T-helper 2 cell treated with Interferon-gamma antibody and Interleukin-4, amounts not matched to agents 5 μg/mL and 100 μg/mL, for 36 hours (primary cell): ENCODE measurements at regions not wholly inside any gene's neighbourhood (a gene's known extent, or its start where the extent isn't known, plus 50 kb on each side); places are given as distances from the start of the nearest gene placed in this dataset.

Source experiments
- DNase-seq: peaks from one replicate; pipeline ENCODE4 v3.0.0; 2021; ENCODE audit warnings: low spot score
- H3K27ac Mint-ChIP-seq: one replicate; pipeline ENCODE4 v1.8.0; 2021; ENCODE audit warnings: mild to moderate bottlenecking, mixed read lengths
- H3K27me3 Mint-ChIP-seq: one replicate; pipeline ENCODE4 v1.8.0; 2021; ENCODE audit warnings: low read depth, mixed read lengths
- H3K36me3 Mint-ChIP-seq: one replicate; pipeline ENCODE4 v1.8.0; 2021; ENCODE audit warnings: low read depth, mixed read lengths
- H3K4me1 Mint-ChIP-seq: one replicate; pipeline ENCODE4 v1.8.0; 2021; ENCODE audit warnings: low read depth, mixed read lengths
- H3K4me3 Mint-ChIP-seq: one replicate; pipeline ENCODE4 v1.8.0; 2022; ENCODE audit warnings: mild to moderate bottlenecking, moderate library complexity, mixed read lengths
- H3K9me3 Mint-ChIP-seq: one replicate; pipeline ENCODE4 v1.8.0; 2021; ENCODE audit warnings: mixed read lengths

DNA sequence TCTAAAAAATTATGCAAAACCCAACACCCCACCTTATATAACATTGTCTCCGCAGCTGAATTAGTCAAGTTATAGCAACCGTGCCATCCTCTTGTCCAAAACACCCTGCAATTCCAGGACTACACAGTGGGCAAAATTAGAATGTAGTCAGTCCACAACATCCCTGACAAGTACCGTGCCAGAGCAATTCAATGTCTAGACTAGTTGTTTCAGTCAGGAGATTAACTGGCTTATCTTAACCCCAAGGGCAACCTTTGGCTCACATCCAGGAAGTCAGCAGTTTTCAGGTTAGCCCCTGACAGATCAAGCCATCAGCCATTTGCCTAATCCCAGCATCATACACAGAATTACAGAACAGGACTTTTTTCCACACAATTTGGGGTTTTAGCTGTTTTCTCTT, 240.8 kb upstream of the TMEM161B start:
- Mint-ChIP-seq H3K36me3 (no peaks in the 10 kb centered on the region), H3K27ac (no peak overlapping the region), H3K4me3 (no peak overlapping the region), H3K27me3 (peaks cover 22% of the 10 kb centered on the region), H3K9me3 (no peaks in the 10 kb centered on the region), H3K4me1 (no peaks in the 10 kb centered on the region)
- DNase-seq, result no peak

DNA sequence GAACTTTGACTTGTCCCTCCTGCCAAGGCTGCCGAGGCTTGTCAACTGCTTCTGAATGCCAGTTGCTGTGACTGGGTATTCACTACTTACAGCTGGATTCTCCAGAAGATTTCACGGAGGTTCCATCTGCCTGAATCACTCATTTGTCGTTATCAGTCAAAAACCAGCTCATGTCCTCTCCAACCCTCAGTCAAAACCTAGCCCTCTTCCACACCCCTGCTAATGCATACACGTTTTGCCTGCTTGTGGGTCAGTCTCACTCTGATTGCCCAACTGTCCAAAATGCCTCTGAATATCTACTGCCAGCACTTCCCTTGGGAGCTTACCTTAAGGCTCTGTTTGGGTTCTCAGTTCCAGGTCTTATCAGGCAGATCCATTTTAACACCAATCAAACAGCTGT, 238.6 kb upstream of the TMEM161B start:
- Mint-ChIP-seq H3K4me1 (peaks cover 10% of the 10 kb centered on the region), H3K36me3 (no peaks in the 10 kb centered on the region), H3K9me3 (no peaks in the 10 kb centered on the region), H3K4me3 (no peak overlapping the region), H3K27me3 (peaks cover 22% of the 10 kb centered on the region), H3K27ac (no peak overlapping the region)
- no peak for DNase-seq

DNA sequence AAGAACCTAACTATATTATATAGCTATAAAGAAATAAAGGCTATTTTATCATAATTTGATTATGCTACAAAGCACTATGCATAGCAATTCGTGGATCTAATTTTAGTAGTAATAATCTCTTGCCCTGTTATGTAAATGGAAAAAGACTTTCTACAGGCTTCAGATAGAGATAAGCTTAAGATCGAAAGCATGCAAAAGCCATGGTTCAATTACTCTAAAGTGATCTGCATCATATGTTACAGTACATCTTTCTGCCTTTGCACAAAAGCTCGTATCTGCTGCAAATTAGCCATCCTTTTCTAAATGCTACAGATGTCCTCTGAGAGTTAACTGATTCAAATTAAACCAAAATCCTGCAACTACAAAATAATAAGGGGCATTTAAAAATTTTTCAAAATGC, 234.8 kb upstream of the TMEM161B start:
- Mint-ChIP-seq H3K27ac (no peak overlapping the region), H3K4me3 (peak overlapping the region; percentile 92), H3K9me3 (no peaks in the 10 kb centered on the region), H3K27me3 (peaks cover 17% of the 10 kb centered on the region), H3K36me3 (no peaks in the 10 kb centered on the region), H3K4me1 (peaks cover 17% of the 10 kb centered on the region)
- no peak for DNase-seq

DNA sequence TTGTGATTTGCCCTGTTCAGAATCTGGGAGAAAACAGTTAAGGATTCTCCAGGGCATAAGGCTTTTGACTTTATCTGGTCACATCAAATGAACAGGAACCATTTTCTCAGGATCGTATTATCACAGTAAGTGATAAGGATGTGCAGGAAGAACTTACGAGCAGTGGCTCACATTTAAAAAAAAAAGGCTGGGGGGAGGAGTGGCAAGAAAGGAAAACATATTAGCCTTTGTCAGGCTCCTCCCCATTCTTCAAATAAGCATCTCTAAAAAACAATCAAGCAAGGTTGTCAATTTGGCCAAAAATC, 234.3 kb upstream of the TMEM161B start:
- no peaks in the 10 kb centered on the region for H3K9me3 Mint-ChIP-seq
- no peak for DNase-seq
- peak overlapping the region; percentile 92 for H3K4me3 Mint-ChIP-seq
- H3K4me1 Mint-ChIP-seq, result peaks cover 17% of the 10 kb centered on the region
- no peaks in the 10 kb centered on the region for H3K36me3 Mint-ChIP-seq
- peak overlapping the region; percentile 94 for H3K27ac Mint-ChIP-seq
- H3K27me3 Mint-ChIP-seq, result peaks cover 13% of the 10 kb centered on the region

DNA sequence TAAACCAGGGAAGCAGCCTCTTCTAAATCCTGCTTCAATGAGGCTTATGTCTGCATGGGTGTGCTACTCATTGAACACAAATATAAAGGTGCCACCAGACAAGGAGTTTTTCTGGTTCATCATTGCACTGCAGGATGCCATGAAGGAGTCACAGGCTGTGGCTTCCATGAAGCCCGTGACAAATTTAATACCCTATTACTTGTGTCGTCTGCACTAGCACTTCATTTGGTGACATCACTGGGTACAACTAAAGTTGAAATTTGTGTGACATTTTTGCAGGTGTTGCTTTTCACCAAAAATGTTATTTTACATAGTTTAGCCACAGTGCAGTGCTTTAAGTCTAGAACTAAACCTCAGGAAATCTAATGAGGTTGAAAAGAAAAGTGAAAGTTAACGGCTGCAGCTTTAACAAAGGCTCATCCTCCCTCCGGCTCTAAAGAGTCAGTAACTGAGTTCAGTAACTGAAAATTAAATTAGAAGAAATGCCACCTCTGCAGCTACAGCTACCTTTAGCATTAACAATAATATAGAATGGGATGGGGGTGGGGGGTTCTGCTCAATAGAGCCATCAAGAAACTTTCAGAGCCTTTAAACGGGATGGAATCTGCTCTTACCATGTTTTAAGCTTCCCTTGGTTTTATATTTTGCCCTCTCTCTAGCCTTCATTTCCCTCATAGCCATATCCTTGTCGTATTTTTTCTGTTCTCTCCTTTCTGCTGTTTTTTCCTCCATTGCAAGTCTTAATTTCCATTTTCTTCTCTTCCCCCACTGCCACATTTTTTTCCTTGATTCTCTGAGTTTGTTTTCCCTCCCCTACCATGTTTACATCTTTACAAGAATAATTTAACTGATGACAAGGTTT, 233.8 kb upstream of the TMEM161B start:
- Mint-ChIP-seq H3K9me3 (no peaks in the 10 kb centered on the region), H3K27me3 (peaks cover 10% of the 10 kb centered on the region), H3K4me1 (peaks cover 17% of the 10 kb centered on the region), H3K27ac (peak overlapping the region; percentile 94), H3K36me3 (no peaks in the 10 kb centered on the region), H3K4me3 (peak overlapping the region; percentile 92)
- peak; percentile 6 for DNase-seq

DNA sequence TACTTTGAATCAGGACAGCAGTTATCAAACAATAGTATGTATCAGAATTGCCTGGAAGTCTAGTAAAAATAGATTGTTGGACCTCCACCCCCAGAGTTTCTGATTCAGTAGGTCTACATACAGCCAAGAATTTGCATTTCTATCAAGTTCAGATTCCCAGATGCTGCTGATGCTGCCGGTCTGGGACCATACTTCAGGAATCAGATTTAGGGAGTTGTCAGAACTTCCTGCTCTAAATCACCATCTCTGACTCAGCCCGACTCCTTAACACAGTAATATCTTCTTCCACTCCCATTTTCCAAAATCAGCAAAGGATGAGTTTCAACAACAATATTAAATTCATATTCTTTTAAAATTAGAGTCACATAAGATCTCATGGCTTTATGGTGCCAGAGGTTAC, 227.2 kb upstream of the TMEM161B start:
- Mint-ChIP-seq H3K9me3 (no peaks in the 10 kb centered on the region), H3K4me1 (no peaks in the 10 kb centered on the region), H3K4me3 (no peak overlapping the region), H3K27ac (no peak overlapping the region), H3K36me3 (no peaks in the 10 kb centered on the region), H3K27me3 (peaks cover 17% of the 10 kb centered on the region)
- no peak for DNase-seq

DNA sequence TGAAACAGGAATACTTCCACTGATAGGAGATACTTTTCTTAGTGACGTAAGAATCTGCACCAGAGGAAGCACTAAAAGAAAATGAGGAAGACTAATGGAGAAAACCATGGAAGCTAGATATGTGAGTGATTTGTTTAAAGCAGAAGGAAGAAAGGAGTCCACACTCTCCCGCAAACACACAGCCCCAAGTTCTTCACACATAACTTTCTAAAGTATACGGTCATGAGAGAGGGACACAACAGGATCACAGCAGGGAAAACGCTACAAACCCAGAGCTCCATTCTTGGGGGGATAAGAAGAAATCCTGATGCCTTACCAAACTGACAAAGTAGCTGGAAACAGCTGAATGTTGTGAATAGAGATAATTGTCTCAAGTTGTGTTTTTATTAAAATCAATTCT, 222.2 kb upstream of the TMEM161B start:
- no peak overlapping the region for H3K4me3 Mint-ChIP-seq
- H3K27me3 Mint-ChIP-seq, result peaks cover 14% of the 10 kb centered on the region
- H3K36me3 Mint-ChIP-seq, result no peaks in the 10 kb centered on the region
- no peaks in the 10 kb centered on the region for H3K4me1 Mint-ChIP-seq
- H3K9me3 Mint-ChIP-seq, result no peaks in the 10 kb centered on the region
- no peak overlapping the region for H3K27ac Mint-ChIP-seq
- DNase-seq, result no peak

DNA sequence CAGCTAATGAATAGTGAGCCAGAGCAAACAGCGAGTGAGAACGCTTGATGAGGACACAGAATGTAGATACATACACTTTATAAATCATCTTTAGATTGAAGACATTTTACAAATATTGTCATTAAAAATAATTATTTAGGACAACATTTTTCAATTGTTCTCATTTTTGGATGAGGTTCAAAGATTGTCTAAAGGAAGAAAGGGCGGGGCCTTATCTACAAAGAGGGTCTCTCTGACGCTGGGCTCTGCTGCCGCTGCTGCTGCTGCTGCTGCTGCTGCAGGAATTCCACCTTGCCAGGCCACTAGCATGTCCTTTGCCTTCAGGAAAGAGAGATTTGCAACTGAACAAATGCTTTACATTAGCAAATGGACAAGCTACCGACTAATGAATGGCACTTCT, 220.7 kb upstream of the TMEM161B start:
- H3K27ac Mint-ChIP-seq, result no peak overlapping the region
- H3K9me3 Mint-ChIP-seq, result no peaks in the 10 kb centered on the region
- no peak for DNase-seq
- H3K36me3 Mint-ChIP-seq, result no peaks in the 10 kb centered on the region
- no peaks in the 10 kb centered on the region for H3K4me1 Mint-ChIP-seq
- no peak overlapping the region for H3K4me3 Mint-ChIP-seq
- peaks cover 10% of the 10 kb centered on the region for H3K27me3 Mint-ChIP-seq

DNA sequence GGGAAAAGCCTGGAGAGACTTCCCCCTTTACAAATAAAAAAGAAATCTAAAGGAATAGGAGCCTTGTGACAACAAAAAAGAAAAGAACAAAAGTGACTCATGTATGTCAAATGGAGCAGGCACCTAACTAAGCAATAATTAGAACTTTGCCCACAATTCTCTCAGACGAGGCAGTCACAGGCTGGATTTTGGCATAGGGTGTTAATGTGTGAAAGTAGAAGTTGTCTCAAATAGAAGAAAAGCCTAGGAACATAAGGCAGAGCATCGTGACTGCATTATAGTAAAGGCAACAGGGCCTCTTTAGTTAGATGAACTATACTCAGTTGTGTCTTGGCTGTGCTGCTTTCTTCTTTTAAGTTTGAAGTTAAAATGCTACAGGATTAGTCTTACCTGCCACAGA, 219.9 kb upstream of the TMEM161B start:
- H3K27ac Mint-ChIP-seq, result no peak overlapping the region
- no peaks in the 10 kb centered on the region for H3K36me3 Mint-ChIP-seq
- H3K4me1 Mint-ChIP-seq, result no peaks in the 10 kb centered on the region
- no peaks in the 10 kb centered on the region for H3K9me3 Mint-ChIP-seq
- peaks cover 10% of the 10 kb centered on the region for H3K27me3 Mint-ChIP-seq
- H3K4me3 Mint-ChIP-seq, result no peak overlapping the region
- DNase-seq, result no peak

DNA sequence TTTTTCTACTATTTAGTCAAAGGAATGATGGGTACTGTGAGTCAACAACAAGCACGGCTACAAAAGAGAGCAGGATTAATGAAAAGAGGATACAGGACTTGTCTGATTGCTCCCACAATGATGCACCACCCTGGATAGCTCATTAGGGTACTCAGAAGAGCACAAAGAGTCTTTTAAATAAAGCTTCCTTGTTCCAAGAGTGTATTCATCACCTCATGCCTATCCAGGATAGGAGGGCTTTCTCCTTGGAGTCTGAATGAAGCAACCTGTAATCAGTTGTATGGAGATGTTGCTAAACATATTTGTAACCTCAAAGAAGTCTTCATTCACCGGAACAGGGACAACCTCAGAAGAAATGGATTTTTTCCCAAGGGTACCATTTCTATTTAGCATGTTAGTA, 219.5 kb upstream of the TMEM161B start:
- Mint-ChIP-seq H3K9me3 (no peaks in the 10 kb centered on the region), H3K4me1 (no peaks in the 10 kb centered on the region), H3K4me3 (no peak overlapping the region), H3K27me3 (peaks cover 10% of the 10 kb centered on the region), H3K27ac (no peak overlapping the region), H3K36me3 (no peaks in the 10 kb centered on the region)
- no peak for DNase-seq

DNA sequence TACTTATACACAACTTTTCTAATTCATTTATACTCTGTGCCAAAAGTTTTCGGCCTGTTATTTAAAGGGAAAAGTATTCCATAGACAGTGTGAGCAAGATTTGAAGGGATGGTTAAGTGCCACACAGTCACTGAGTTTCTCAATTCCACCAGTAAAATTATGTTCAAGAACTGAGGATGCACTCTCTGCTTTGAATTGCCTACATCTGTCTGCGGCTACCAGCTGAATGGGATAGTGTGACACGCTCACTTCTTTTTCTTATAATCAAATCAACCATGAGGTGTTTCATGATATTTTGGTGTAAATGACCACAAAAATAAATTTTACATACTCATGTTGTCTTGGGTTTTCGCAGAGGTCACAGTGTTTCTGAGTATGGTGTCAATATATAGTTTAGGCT, 218.4 kb upstream of the TMEM161B start:
- Mint-ChIP-seq H3K4me1 (no peaks in the 10 kb centered on the region), H3K36me3 (no peaks in the 10 kb centered on the region), H3K27ac (no peak overlapping the region), H3K9me3 (no peaks in the 10 kb centered on the region), H3K27me3 (peaks cover 7% of the 10 kb centered on the region), H3K4me3 (no peak overlapping the region)
- no peak for DNase-seq

DNA sequence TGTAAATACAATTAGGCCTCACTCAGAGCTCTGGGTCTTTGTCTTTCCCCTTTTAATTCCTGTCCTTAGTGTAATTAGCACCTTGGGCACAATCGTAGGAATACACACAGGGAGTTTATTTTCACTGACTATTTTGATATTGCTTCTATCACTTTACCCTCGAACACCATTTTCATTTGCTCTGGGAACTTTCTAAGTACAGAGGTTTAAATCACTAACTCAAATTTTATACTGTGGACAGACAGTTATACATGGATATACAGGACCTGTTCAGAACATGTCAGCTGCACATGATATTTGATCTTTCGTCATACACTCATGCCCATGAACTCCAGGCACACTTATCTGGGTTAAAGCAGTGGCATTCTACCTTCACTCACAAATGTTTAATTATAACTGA, 217.8 kb upstream of the TMEM161B start:
- H3K9me3 Mint-ChIP-seq, result no peaks in the 10 kb centered on the region

DNA sequence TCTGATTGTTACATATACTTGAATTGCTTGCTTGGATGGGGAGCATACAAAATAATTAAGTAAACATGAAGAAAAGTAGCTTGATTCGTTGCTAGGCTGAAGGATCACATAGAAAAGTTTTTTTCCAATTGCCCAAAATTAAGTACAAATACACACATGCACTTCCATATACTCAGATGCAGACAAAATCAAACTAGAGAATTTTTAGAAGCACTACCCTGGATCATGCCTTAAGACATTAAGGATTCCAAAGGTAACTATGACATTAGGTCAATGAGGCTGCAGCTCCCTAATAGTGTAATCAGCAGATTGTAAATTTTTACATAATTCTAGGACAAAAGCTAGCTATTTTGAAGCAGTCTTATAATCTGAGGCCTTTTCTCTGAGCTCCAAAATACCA, 216.9 kb upstream of the TMEM161B start:
- Mint-ChIP-seq H3K27me3 (peaks cover 5% of the 10 kb centered on the region), H3K27ac (no peak overlapping the region), H3K4me3 (no peak overlapping the region), H3K36me3 (no peaks in the 10 kb centered on the region), H3K9me3 (no peaks in the 10 kb centered on the region), H3K4me1 (no peaks in the 10 kb centered on the region)
- no peak for DNase-seq

More for the DNA sequence above, 217.8 kb upstream of the TMEM161B start:
- Mint-ChIP-seq H3K27me3 (peaks cover 6% of the 10 kb centered on the region), H3K4me1 (no peaks in the 10 kb centered on the region), H3K36me3 (no peaks in the 10 kb centered on the region), H3K27ac (no peak overlapping the region), H3K4me3 (no peak overlapping the region)
- no peak for DNase-seq

DNA sequence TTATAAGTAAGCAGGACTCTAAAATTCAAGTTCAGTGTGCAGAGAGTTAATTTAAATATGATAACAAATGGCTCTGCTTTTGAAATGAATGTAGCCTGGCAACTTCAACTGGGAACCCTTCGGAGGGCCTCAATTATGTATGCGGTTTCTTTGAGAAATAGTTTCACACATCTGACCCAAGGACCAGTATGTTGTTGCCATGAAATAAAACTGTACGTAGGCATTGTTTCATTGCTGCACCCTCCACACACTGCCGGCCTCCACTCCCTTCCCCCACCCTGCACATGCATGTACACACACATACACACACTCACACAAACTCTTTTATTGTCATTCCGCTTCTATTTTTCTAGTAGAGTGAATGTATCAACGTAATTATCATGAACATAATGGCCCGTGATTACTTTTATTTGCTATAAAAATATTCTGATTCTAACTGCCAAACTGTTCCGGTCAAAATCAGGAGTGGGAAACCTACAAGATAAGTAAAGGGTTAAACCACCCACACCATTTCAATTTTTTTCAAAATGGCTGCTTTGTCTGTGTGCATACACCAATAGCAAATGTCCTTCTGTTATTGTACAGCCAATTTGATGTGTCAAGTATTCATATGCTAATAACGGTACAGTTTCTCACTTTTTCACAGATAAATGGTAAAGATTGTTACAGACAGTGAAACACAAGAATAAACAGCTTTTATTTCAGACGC, 215.5 kb upstream of the TMEM161B start:
- Mint-ChIP-seq H3K9me3 (no peaks in the 10 kb centered on the region), H3K27me3 (peaks cover 5% of the 10 kb centered on the region), H3K27ac (no peak overlapping the region), H3K36me3 (no peaks in the 10 kb centered on the region), H3K4me1 (no peaks in the 10 kb centered on the region), H3K4me3 (no peak overlapping the region)
- DNase-seq, result no peak
